ENCODE measurements at regions not wholly inside any gene's neighbourhood (a gene's known extent, or its start where the extent isn't known, plus 50 kb on each side); places are given as distances from the start of the nearest gene placed in this dataset.

GRCh38 chr5:141785135-141785534, 93.1 kb downstream of the PCDH1 start:
- Histone ChIP-seq H3K56ac (ENCODE audit: low read length) (no peak overlapping the region), H2BK5ac (ENCODE audit: low read length) (no peak overlapping the region), H3K18ac (ENCODE audit: low read length) (no peak overlapping the region), H3K4me1 (ENCODE audit: control insufficient read depth, low read depth, low read length) (no peaks in the 10 kb centered on the region), H2AK5ac (ENCODE audit: low read length) (no peak overlapping the region), H2BK15ac (replicated peaks; ENCODE audit: low read depth) (no peak overlapping the region), H3K4me2 (ENCODE audit: low read length) (no peak overlapping the region), H2BK120ac (ENCODE audit: low read depth, low read length) (no peak overlapping the region), H4K8ac (ENCODE audit: low read depth, low read length) (no peak overlapping the region), H3K4ac (ENCODE audit: low read depth, low read length) (no peak overlapping the region), H3K27ac (ENCODE audit: low read depth, low read length) (no peak overlapping the region), H3K79me1 (ENCODE audit: low read length) (no peaks in the 10 kb centered on the region), H3K4me3 (ENCODE audit: low read length) (no peak overlapping the region), H3K9ac (ENCODE audit: low read length) (no peak overlapping the region), H3K79me2 (ENCODE audit: control insufficient read depth, insufficient read depth, low read length) (no peaks in the 10 kb centered on the region), H3K23ac (ENCODE audit: low read length) (no peak overlapping the region), H3K27me3 (ENCODE audit: insufficient read depth, low read length, poor library complexity) (no peaks in the 10 kb centered on the region), H4K5ac (ENCODE audit: low read length) (no peak overlapping the region), H3K36me3 (ENCODE audit: control insufficient read depth, insufficient read depth, low read length) (no peaks in the 10 kb centered on the region)
- DNase-seq, result no peak
- no CpG with 5 or more reads among the region's 4 CpGs for WGBS (ENCODE audit: extremely low coverage, insufficient coverage, low lambda C conversion rate)

- Histone ChIP-seq H3K27ac (ENCODE audit: low read depth, low read length) (no peak overlapping the region), H3K36me3 (ENCODE audit: control insufficient read depth, insufficient read depth, low read length) (no peaks in the 10 kb centered on the region), H3K56ac (ENCODE audit: low read length) (no peak overlapping the region), H2BK15ac (replicated peaks; ENCODE audit: low read depth) (no peak overlapping the region), H4K5ac (ENCODE audit: low read length) (no peak overlapping the region), H2BK120ac (ENCODE audit: low read depth, low read length) (no peak overlapping the region), H3K4me3 (ENCODE audit: low read length) (no peak overlapping the region), H3K27me3 (ENCODE audit: insufficient read depth, low read length, poor library complexity) (no peaks in the 10 kb centered on the region), H3K9ac (ENCODE audit: low read length) (no peak overlapping the region), H3K79me2 (ENCODE audit: control insufficient read depth, insufficient read depth, low read length) (no peaks in the 10 kb centered on the region), H2BK5ac (ENCODE audit: low read length) (no peak overlapping the region), H3K18ac (ENCODE audit: low read length) (no peak overlapping the region), H3K23ac (ENCODE audit: low read length) (no peak overlapping the region), H3K79me1 (ENCODE audit: low read length) (no peaks in the 10 kb centered on the region), H2AK5ac (ENCODE audit: low read length) (no peak overlapping the region), H4K8ac (ENCODE audit: low read depth, low read length) (no peak overlapping the region), H3K4ac (ENCODE audit: low read depth, low read length) (no peak overlapping the region), H3K4me2 (ENCODE audit: low read length) (no peak overlapping the region), H3K4me1 (ENCODE audit: control insufficient read depth, low read depth, low read length) (no peaks in the 10 kb centered on the region)
- WGBS (ENCODE audit: extremely low coverage, insufficient coverage, low lambda C conversion rate), result no CpG with 5 or more reads among the region's 5 CpGs
- no peak for DNase-seq
Observed at GRCh38 chr5:141784529-141784928, 93.7 kb downstream of the PCDH1 start.

GRCh38 chr5:141783947-141784296, 94.3 kb downstream of the PCDH1 start:
- Histone ChIP-seq H3K79me2 (ENCODE audit: control insufficient read depth, insufficient read depth, low read length) (no peaks in the 10 kb centered on the region), H3K18ac (ENCODE audit: low read length) (no peak overlapping the region), H2AK5ac (ENCODE audit: low read length) (no peak overlapping the region), H3K4me1 (ENCODE audit: control insufficient read depth, low read depth, low read length) (no peaks in the 10 kb centered on the region), H2BK120ac (ENCODE audit: low read depth, low read length) (no peak overlapping the region), H2BK15ac (replicated peaks; ENCODE audit: low read depth) (no peak overlapping the region), H3K36me3 (ENCODE audit: control insufficient read depth, insufficient read depth, low read length) (no peaks in the 10 kb centered on the region), H2BK5ac (ENCODE audit: low read length) (no peak overlapping the region), H3K56ac (ENCODE audit: low read length) (no peak overlapping the region), H4K8ac (ENCODE audit: low read depth, low read length) (no peak overlapping the region), H3K4me3 (ENCODE audit: low read length) (no peak overlapping the region), H3K27me3 (ENCODE audit: insufficient read depth, low read length, poor library complexity) (no peaks in the 10 kb centered on the region), H3K27ac (ENCODE audit: low read depth, low read length) (no peak overlapping the region), H3K23ac (ENCODE audit: low read length) (no peak overlapping the region), H3K79me1 (ENCODE audit: low read length) (no peaks in the 10 kb centered on the region), H3K9ac (ENCODE audit: low read length) (no peak overlapping the region), H3K4me2 (ENCODE audit: low read length) (no peak overlapping the region), H3K4ac (ENCODE audit: low read depth, low read length) (no peak overlapping the region), H4K5ac (ENCODE audit: low read length) (no peak overlapping the region)
- no CpG with 5 or more reads among the region's 4 CpGs for WGBS (ENCODE audit: extremely low coverage, insufficient coverage, low lambda C conversion rate)
- no peak for DNase-seq

- DNase-seq, result peak; percentile 53
- Histone ChIP-seq H3K4me3 (ENCODE audit: low read length) (no peak overlapping the region), H3K79me1 (ENCODE audit: low read length) (no peaks in the 10 kb centered on the region), H3K27me3 (ENCODE audit: insufficient read depth, low read length, poor library complexity) (no peaks in the 10 kb centered on the region), H3K36me3 (ENCODE audit: control insufficient read depth, insufficient read depth, low read length) (no peaks in the 10 kb centered on the region), H2AK5ac (ENCODE audit: low read length) (no peak overlapping the region), H4K5ac (ENCODE audit: low read length) (no peak overlapping the region), H3K4me1 (ENCODE audit: control insufficient read depth, low read depth, low read length) (no peaks in the 10 kb centered on the region), H3K4ac (ENCODE audit: low read depth, low read length) (no peak overlapping the region), H3K27ac (ENCODE audit: low read depth, low read length) (no peak overlapping the region), H3K56ac (ENCODE audit: low read length) (no peak overlapping the region), H2BK5ac (ENCODE audit: low read length) (no peak overlapping the region), H2BK120ac (ENCODE audit: low read depth, low read length) (no peak overlapping the region), H2BK15ac (replicated peaks; ENCODE audit: low read depth) (no peak overlapping the region), H3K23ac (ENCODE audit: low read length) (no peak overlapping the region), H4K8ac (ENCODE audit: low read depth, low read length) (no peak overlapping the region), H3K79me2 (ENCODE audit: control insufficient read depth, insufficient read depth, low read length) (no peaks in the 10 kb centered on the region), H3K4me2 (ENCODE audit: low read length) (no peak overlapping the region), H3K18ac (ENCODE audit: low read length) (no peak overlapping the region), H3K9ac (ENCODE audit: low read length) (no peak overlapping the region)
- no CpG with 5 or more reads among the region's 17 CpGs for WGBS (ENCODE audit: extremely low coverage, insufficient coverage, low lambda C conversion rate)
Observed at GRCh38 chr5:141783005-141783946, 94.9 kb downstream of the PCDH1 start.

- H4K8ac ChIP-seq (ENCODE audit: low read depth, low read length), result no peak overlapping the region
- no peak overlapping the region for H3K4ac ChIP-seq (ENCODE audit: low read depth, low read length)
- H3K4me2 ChIP-seq (ENCODE audit: low read length), result no peak overlapping the region
- no peak overlapping the region for H3K9ac ChIP-seq (ENCODE audit: low read length)
- no peak overlapping the region for H4K5ac ChIP-seq (ENCODE audit: low read length)
- no peak overlapping the region for H3K27ac ChIP-seq (ENCODE audit: low read depth, low read length)
- no peaks in the 10 kb centered on the region for H3K79me1 ChIP-seq (ENCODE audit: low read length)
- no peak overlapping the region for H3K23ac ChIP-seq (ENCODE audit: low read length)
- H3K18ac ChIP-seq (ENCODE audit: low read length), result no peak overlapping the region
- no peak overlapping the region for H2AK5ac ChIP-seq (ENCODE audit: low read length)
- no peaks in the 10 kb centered on the region for H3K4me1 ChIP-seq (ENCODE audit: control insufficient read depth, low read depth, low read length)
- WGBS (ENCODE audit: extremely low coverage, insufficient coverage, low lambda C conversion rate), result no CpG with 5 or more reads among the region's 2 CpGs
- DNase-seq, result no peak
- H2BK5ac ChIP-seq (ENCODE audit: low read length), result no peak overlapping the region
- H3K4me3 ChIP-seq (ENCODE audit: low read length), result no peak overlapping the region
- no peaks in the 10 kb centered on the region for H3K79me2 ChIP-seq (ENCODE audit: control insufficient read depth, insufficient read depth, low read length)
- H2BK15ac ChIP-seq (replicated peaks; ENCODE audit: low read depth), result no peak overlapping the region
- H3K36me3 ChIP-seq (ENCODE audit: control insufficient read depth, insufficient read depth, low read length), result no peaks in the 10 kb centered on the region
- H3K56ac ChIP-seq (ENCODE audit: low read length), result no peak overlapping the region
- no peak overlapping the region for H2BK120ac ChIP-seq (ENCODE audit: low read depth, low read length)
- H3K27me3 ChIP-seq (ENCODE audit: insufficient read depth, low read length, poor library complexity), result no peaks in the 10 kb centered on the region
Observed at GRCh38 chr5:141781910-141782309, 96.3 kb downstream of the PCDH1 start.

All from mesendoderm (in vitro differentiated cells).